Endodermal cell (in vitro differentiated cells): ENCODE measurements at regions not wholly inside any gene's neighbourhood (a gene's known extent, or its start where the extent isn't known, plus 50 kb on each side); places are given as distances from the start of the nearest gene placed in this dataset.

Source experiments
- DNase-seq: peaks from one replicate; pipeline ENCODE4 v3.0.0-alpha.2; 2017
- H3K27ac ChIP-seq: 2 replicates; pipeline ENCODE4 v1.5.1; 2013; ENCODE audit warnings: mild to moderate bottlenecking, low read depth, low read length, moderate library complexity
- H3K27me3 ChIP-seq: 2 replicates; pipeline ENCODE4 v1.6.1; 2013; ENCODE audit warnings: mild to moderate bottlenecking, low read length, moderate library complexity; ENCODE audit not compliant: insufficient read depth, control insufficient read depth, poor library complexity, severe bottlenecking
- H3K36me3 ChIP-seq: 2 replicates; pipeline ENCODE4 v1.7.0; 2013; ENCODE audit warnings: mild to moderate bottlenecking, low read length, moderate library complexity; ENCODE audit not compliant: control insufficient read depth, insufficient read depth
- H3K4me1 ChIP-seq: one replicate; pipeline ENCODE4 v1.7.0; 2013; ENCODE audit warnings: low read length; ENCODE audit not compliant: control insufficient read depth, insufficient read depth
- H3K4me3 ChIP-seq: 2 replicates; pipeline ENCODE4 v1.5.1; 2013; ENCODE audit warnings: mild to moderate bottlenecking, low read length, moderate library complexity
- H3K9ac ChIP-seq: 2 replicates; pipeline ENCODE4 v1.6.1; 2013; ENCODE audit warnings: mild to moderate bottlenecking, low read length, moderate library complexity; ENCODE audit not compliant: poor library complexity, severe bottlenecking; ENCODE audit errors: extremely low read depth
- H3K9me3 ChIP-seq: 2 replicates; pipeline ENCODE4 v1.6.1; 2013; ENCODE audit warnings: mild to moderate bottlenecking, low read length, moderate library complexity; ENCODE audit not compliant: control insufficient read depth
- H3K27ac Mint-ChIP-seq: 2 replicates; pipeline ENCODE4 v1.8.0; 2020; ENCODE audit warnings: mixed read lengths
- H3K27me3 Mint-ChIP-seq: 2 replicates; pipeline ENCODE4 v1.8.0; 2021; ENCODE audit warnings: mild to moderate bottlenecking, mixed read lengths; ENCODE audit not compliant: insufficient read depth
- H3K36me3 Mint-ChIP-seq: 2 replicates; pipeline ENCODE4 v1.8.0; 2020; ENCODE audit warnings: low read depth, mixed read lengths
- H3K4me1 Mint-ChIP-seq: 2 replicates; pipeline ENCODE4 v1.8.0; 2020; ENCODE audit warnings: mixed read lengths
- H3K4me3 Mint-ChIP-seq: 2 replicates; pipeline ENCODE4 v1.8.0; 2020; ENCODE audit warnings: mild to moderate bottlenecking, moderate library complexity, mixed read lengths
- H3K9me3 Mint-ChIP-seq: 2 replicates; pipeline ENCODE4 v1.8.0; 2020; ENCODE audit warnings: mild to moderate bottlenecking, mixed read lengths
- CTCF ChIP-seq: fragments of 200-600 bp; sonication (generic); conservative IDR thresholded peaks from 2 replicates; pipeline ENCODE4 v1.5.0; 2021; ENCODE audit warnings: antibody characterized with exemption, mild to moderate bottlenecking
- WGBS, 2 experiments: methylation state at CpG; one replicate each; pipeline versions ENCODE4 v1.1.5 to v1.1.7; 2013; ENCODE audit warnings: missing lambda C conversion rate in 2 of 2, mixed read lengths in 1 of 2; ENCODE audit not compliant: insufficient coverage in 1 of 2, insufficient read length in 1 of 2; 5-methylcytosine and 5-hydroxymethylcytosine counted together

GRCh38 chr9:80259079-80259478, 687.3 kb downstream of the TLE4 start:
- Mint-ChIP-seq H3K27ac (no peak overlapping the region), H3K4me1 (no peaks in the 10 kb centered on the region), H3K36me3 (no peaks in the 10 kb centered on the region), H3K4me3 (no peak overlapping the region), H3K27me3 (no peaks in the 10 kb centered on the region), H3K9me3 (peaks cover 32% of the 10 kb centered on the region)
- Histone ChIP-seq H3K27me3 (no peaks in the 10 kb centered on the region), H3K9me3 (peaks cover 35% of the 10 kb centered on the region), H3K9ac (no peak overlapping the region), H3K4me3 (no peak overlapping the region), H3K4me1 (no peaks in the 10 kb centered on the region), H3K36me3 (no peaks in the 10 kb centered on the region), H3K27ac (no peak overlapping the region)
- no peak for TF ChIP-seq CTCF
- no peak for DNase-seq
- 84% methylated on average over 2 of the region's 2 CpGs; no CpG with 5 or more reads in 1 of the 2 experiments for WGBS, 2 experiments

DNA sequence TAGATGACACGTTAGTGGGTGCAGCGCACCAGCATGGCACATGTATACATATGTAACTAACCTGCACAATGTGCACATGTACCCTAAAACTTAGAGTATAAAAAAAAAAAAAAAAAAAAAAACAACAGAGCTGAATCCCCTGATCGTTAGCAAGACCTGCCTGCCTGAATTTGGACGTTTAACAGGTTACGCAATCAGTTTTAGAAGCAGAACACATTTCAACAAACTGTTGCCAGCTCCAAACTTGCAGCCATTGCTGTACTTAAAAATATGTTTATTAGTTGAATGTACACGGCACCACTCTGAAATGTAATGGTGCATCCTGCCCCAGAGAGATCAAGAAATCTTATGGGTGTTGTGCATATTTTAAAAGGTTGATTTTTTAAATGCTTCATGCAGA, 680.0 kb downstream of the TLE4 start:
- Histone ChIP-seq H3K27me3 (no peaks in the 10 kb centered on the region), H3K9me3 (no peaks in the 10 kb centered on the region), H3K27ac (no peak overlapping the region), H3K36me3 (no peaks in the 10 kb centered on the region), H3K9ac (no peak overlapping the region), H3K4me1 (no peaks in the 10 kb centered on the region), H3K4me3 (no peak overlapping the region)
- TF ChIP-seq CTCF, result no peak
- no peak for DNase-seq
- H3K27ac Mint-ChIP-seq, result no peak overlapping the region
- no peaks in the 10 kb centered on the region for H3K27me3 Mint-ChIP-seq
- 91% methylated on average over 3 of the region's 6 CpGs; no CpG with 5 or more reads in 1 of the 2 experiments for WGBS, 2 experiments
- H3K4me3 Mint-ChIP-seq, result no peak overlapping the region
- H3K36me3 Mint-ChIP-seq, result peaks cover 5% of the 10 kb centered on the region
- H3K4me1 Mint-ChIP-seq, result no peaks in the 10 kb centered on the region
- H3K9me3 Mint-ChIP-seq, result peaks cover 17% of the 10 kb centered on the region

DNA sequence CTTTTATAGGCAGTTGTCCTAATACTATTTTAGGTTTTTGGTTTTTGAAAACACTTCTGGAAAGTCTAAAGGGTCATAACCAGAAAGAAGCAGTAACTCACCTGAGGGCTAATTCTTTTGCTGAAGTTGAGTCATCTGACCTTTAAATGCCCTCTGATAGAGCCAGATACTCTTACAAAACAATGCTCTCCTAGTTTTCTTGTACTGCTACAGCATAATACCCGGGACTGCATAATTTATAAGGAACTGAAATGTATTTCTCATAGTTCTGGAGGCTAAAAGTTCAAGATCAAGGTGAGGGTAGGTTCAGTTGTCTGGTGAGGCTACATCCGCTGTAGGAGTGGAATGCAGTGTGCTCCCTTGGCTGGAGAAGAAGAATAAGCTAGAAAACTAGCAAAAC, 670.3 kb downstream of the TLE4 start:
- Histone ChIP-seq H3K9me3 (no peaks in the 10 kb centered on the region), H3K4me3 (no peak overlapping the region), H3K36me3 (no peaks in the 10 kb centered on the region), H3K9ac (no peak overlapping the region), H3K27ac (no peak overlapping the region), H3K4me1 (no peaks in the 10 kb centered on the region), H3K27me3 (no peaks in the 10 kb centered on the region)
- H3K27ac Mint-ChIP-seq, result no peak overlapping the region
- DNase-seq, result no peak
- TF ChIP-seq CTCF, result no peak
- no peak overlapping the region for H3K4me3 Mint-ChIP-seq
- H3K9me3 Mint-ChIP-seq, result peaks cover 9% of the 10 kb centered on the region
- H3K4me1 Mint-ChIP-seq, result peaks cover 9% of the 10 kb centered on the region
- H3K36me3 Mint-ChIP-seq, result peaks cover under 1% of the 10 kb centered on the region
- H3K27me3 Mint-ChIP-seq, result no peaks in the 10 kb centered on the region
- 96 to 100% methylated on average over 2 of the region's 2 CpGs for WGBS, 2 experiments
